Erythroblast (primary cell): ENCODE measurements at regions not wholly inside any gene's neighbourhood (a gene's known extent, or its start where the extent isn't known, plus 50 kb on each side); places are given as distances from the start of the nearest gene placed in this dataset.

Experiments used
- GATA1 ChIP-seq: IDR thresholded peaks from 2 replicates; pipeline ENCODE4 v1.6.1; 2011; ENCODE audit warnings: low read depth, mild to moderate bottlenecking, control low read depth, low read length, moderate library complexity
- POLR2A ChIP-seq: IDR thresholded peaks from 2 replicates; pipeline ENCODE4 v1.6.1; 2011; ENCODE audit warnings: mild to moderate bottlenecking, low read length

- TF ChIP-seq POLR2A (no peak), GATA1 (no peak)
Observed at GRCh38 chrY:8489880-8490630, 847.2 kb upstream of the TSPY4 start.
